RWPE2 (cell line): ENCODE measurements at regions not wholly inside any gene's neighbourhood (a gene's known extent, or its start where the extent isn't known, plus 50 kb on each side); places are given as distances from the start of the nearest gene placed in this dataset.

Experiments used
- ATAC-seq: fragments of 200-7000 bp; cut with Tn5 transposase; 3 replicates; pipeline ENCODE4 v1.9.1; 2021; ENCODE audit warnings: low read depth
- DNase-seq: peaks from one replicate; pipeline ENCODE4 v3.0.0-alpha.2; 2020; ENCODE audit warnings: low spot score
- H3K27ac ChIP-seq: fragments of 450-650 bp; 2 replicates; pipeline ENCODE4 v1.5.1; 2017; ENCODE audit warnings: mild to moderate bottlenecking; ENCODE audit not compliant: poor library complexity, severe bottlenecking
- H3K27me3 ChIP-seq: fragments of 250-450 bp; sonication (Bioruptor Pico); 2 replicates; pipeline ENCODE4 v1.5.1; 2021; ENCODE audit warnings: mild to moderate bottlenecking, moderate library complexity; ENCODE audit not compliant: insufficient read depth, poor library complexity, severe bottlenecking
- H3K36me3 ChIP-seq: fragments of 250-450 bp; sonication (Bioruptor Pico); 2 replicates; pipeline ENCODE4 v1.5.1; 2020; ENCODE audit warnings: low read depth, mild to moderate bottlenecking, moderate library complexity
- H3K4me1 ChIP-seq: fragments of 250-450 bp; sonication (Bioruptor Pico); 2 replicates; pipeline ENCODE4 v1.5.1; 2021; ENCODE audit warnings: mild to moderate bottlenecking, moderate library complexity; ENCODE audit not compliant: insufficient read depth, poor library complexity, severe bottlenecking
- H3K4me3 ChIP-seq: fragments of 250-450 bp; sonication (Bioruptor Pico); 2 replicates; pipeline ENCODE4 v1.5.1; 2021; ENCODE audit warnings: mild to moderate bottlenecking, moderate library complexity; ENCODE audit not compliant: severe bottlenecking
- H3K9me3 ChIP-seq: fragments of 250-450 bp; sonication (Bioruptor Pico); 2 replicates; pipeline ENCODE4 v1.5.1; 2021; ENCODE audit warnings: mild to moderate bottlenecking, moderate library complexity; ENCODE audit not compliant: severe bottlenecking
- CTCF ChIP-seq: fragments of 450-650 bp; IDR thresholded peaks from one replicate; pipeline ENCODE4 v1.5.1; 2017; ENCODE audit warnings: mild to moderate bottlenecking, moderate library complexity; ENCODE audit not compliant: poor library complexity, severe bottlenecking

- no peaks in the 10 kb centered on the region for H3K9me3 ChIP-seq
- DNase-seq (no peak), ATAC-seq (no peak)
- H3K27me3 ChIP-seq, result no peaks in the 10 kb centered on the region
- no peaks in the 10 kb centered on the region for H3K4me1 ChIP-seq
- TF ChIP-seq CTCF, result no peak
- H3K4me3 ChIP-seq, result no peak overlapping the region
- no peaks in the 10 kb centered on the region for H3K36me3 ChIP-seq
- H3K27ac ChIP-seq, result no peak overlapping the region
Measured at GRCh38 chr1:170377896-170378634, 153.9 kb upstream of the GORAB start.

GRCh38 chr1:170385750-170386149 lies 146.2 kb upstream of the GORAB start:
- DNase-seq, result no peak
- H3K27ac ChIP-seq, result no peak overlapping the region
- H3K27me3 ChIP-seq, result no peaks in the 10 kb centered on the region
- H3K4me1 ChIP-seq, result no peaks in the 10 kb centered on the region
- H3K36me3 ChIP-seq, result no peaks in the 10 kb centered on the region
- TF ChIP-seq CTCF, result no peak
- no peak overlapping the region for H3K4me3 ChIP-seq
- no peak for ATAC-seq
- H3K9me3 ChIP-seq, result no peaks in the 10 kb centered on the region

GRCh38 chr1:170388489-170388888 lies 143.5 kb upstream of the GORAB start:
- H3K4me3 ChIP-seq, result no peak overlapping the region
- H3K27me3 ChIP-seq, result no peaks in the 10 kb centered on the region
- no peak overlapping the region for H3K27ac ChIP-seq
- no peaks in the 10 kb centered on the region for H3K36me3 ChIP-seq
- DNase-seq, result no peak
- no peak for TF ChIP-seq CTCF
- H3K9me3 ChIP-seq, result no peaks in the 10 kb centered on the region
- no peak for ATAC-seq
- H3K4me1 ChIP-seq, result no peaks in the 10 kb centered on the region

- Histone ChIP-seq H3K4me1 (no peaks in the 10 kb centered on the region), H3K36me3 (no peaks in the 10 kb centered on the region), H3K27me3 (no peaks in the 10 kb centered on the region), H3K27ac (no peak overlapping the region), H3K4me3 (no peak overlapping the region), H3K9me3 (no peaks in the 10 kb centered on the region)
- ATAC-seq, result no peak
- no peak for DNase-seq
- TF ChIP-seq CTCF, result no peak
Measured at GRCh38 chr1:170395149-170395548, 136.8 kb upstream of the GORAB start.

- Histone ChIP-seq H3K9me3 (no peaks in the 10 kb centered on the region), H3K4me3 (no peak overlapping the region), H3K4me1 (no peaks in the 10 kb centered on the region), H3K27me3 (no peaks in the 10 kb centered on the region), H3K27ac (no peak overlapping the region), H3K36me3 (no peaks in the 10 kb centered on the region)
- no peak for ATAC-seq
- no peak for TF ChIP-seq CTCF
- DNase-seq, result no peak
Measured at GRCh38 chr1:170397061-170397460, 134.9 kb upstream of the GORAB start.
